ENCODE measurements at regions not wholly inside any gene's neighbourhood (a gene's known extent, or its start where the extent isn't known, plus 50 kb on each side); places are given as distances from the start of the nearest gene placed in this dataset.

DNA sequence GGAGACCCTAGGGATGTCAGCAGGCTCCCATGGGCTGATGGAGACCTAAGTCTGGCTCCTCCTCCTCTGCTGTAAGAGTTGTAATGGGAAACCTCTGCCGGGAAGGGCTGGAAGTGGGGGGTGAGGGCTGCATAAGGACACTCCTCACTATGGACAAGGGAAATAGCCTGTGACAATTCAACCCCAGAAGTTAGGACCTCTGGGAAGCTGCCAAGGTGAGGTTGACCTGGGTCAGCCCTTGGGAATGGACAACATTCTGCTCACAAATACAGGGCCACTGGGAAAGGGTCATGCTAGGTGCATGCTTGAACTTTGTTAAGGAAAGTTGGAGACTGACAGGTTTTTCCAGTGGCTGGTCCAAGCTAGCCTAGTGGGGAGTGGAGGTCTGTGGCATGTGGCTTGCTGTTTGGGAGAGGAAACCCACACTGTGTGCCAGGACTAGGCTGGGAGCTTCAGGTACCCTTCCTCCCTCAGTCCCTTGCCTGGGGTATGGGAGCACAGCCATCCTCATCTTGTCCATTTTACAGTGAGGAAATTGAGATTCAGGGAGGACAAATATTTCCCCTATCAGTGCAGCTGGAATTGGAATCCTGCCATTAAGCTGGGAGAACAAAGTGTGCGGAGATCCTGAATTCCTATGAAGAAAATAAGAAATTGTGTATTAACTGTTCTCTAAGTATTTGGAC, 190.4 kb downstream of the SALL1 start:
- no peak for DNase-seq (ENCODE audit: extremely low read depth, low read depth)
- TF ChIP-seq, protein P1, sequence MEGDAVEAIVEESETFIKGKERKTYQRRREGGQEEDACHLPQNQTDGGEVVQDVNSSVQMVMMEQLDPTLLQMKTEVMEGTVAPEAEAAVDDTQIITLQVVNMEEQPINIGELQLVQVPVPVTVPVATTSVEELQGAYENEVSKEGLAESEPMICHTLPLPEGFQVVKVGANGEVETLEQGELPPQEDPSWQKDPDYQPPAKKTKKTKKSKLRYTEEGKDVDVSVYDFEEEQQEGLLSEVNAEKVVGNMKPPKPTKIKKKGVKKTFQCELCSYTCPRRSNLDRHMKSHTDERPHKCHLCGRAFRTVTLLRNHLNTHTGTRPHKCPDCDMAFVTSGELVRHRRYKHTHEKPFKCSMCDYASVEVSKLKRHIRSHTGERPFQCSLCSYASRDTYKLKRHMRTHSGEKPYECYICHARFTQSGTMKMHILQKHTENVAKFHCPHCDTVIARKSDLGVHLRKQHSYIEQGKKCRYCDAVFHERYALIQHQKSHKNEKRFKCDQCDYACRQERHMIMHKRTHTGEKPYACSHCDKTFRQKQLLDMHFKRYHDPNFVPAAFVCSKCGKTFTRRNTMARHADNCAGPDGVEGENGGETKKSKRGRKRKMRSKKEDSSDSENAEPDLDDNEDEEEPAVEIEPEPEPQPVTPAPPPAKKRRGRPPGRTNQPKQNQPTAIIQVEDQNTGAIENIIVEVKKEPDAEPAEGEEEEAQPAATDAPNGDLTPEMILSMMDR (IDR thresholded peaks at IDR 0.05; ENCODE audit: low read depth, low read length, missing control alignments): no peak
- H3K4me3 ChIP-seq (replicated peaks; ENCODE audit: low read depth, low read length): no peak overlapping the region

DNA sequence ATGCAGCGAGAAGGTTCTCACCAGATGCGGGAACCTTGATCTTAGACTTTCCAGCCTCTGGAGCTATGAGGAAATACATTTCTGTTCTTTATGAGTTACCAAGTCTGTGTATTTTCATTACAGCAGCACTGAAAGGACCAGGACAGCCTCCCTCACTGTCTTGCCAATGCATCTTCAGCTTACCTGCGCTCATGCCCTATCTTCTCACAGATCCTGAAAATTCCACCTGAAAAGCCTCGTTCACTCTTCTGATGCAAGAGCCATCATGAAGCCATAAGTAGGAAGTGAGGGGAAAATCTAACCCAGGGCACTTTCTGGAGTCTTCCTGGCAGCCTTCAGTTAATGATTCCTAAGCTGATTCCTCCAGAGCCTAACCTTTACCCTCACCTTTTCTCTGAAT, 194.0 kb downstream of the SALL1 start:
- no peak for DNase-seq (ENCODE audit: extremely low read depth, low read depth)
- TF ChIP-seq, protein P1 (IDR thresholded peaks at IDR 0.05; ENCODE audit: low read depth, low read length, missing control alignments): no peak
- no peak overlapping the region for H3K4me3 ChIP-seq (replicated peaks; ENCODE audit: low read depth, low read length)

DNA sequence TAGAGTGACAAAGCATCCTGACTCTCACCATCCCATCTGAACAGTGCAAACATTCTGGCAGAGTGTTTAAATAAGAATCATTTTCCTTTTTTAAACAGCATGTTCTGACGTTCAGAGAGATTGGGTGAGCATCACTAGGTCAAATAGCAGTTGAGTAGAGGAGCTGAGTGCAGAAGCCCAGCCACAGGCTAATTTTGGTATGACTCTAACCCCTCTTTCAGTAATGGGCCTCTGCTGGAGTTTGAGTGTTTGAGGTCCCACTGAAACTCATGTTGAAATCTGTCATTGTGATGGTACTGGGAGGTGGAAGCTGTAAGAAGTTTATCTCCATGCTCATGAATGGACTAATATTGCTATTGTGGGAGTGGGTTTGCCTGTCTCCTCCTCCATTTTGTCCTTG, 194.4 kb downstream of the SALL1 start:
- DNase-seq (ENCODE audit: extremely low read depth, low read depth): no peak
- TF ChIP-seq, protein P1 (IDR thresholded peaks at IDR 0.05; ENCODE audit: low read depth, low read length, missing control alignments): no peak
- H3K4me3 ChIP-seq (replicated peaks; ENCODE audit: low read depth, low read length): no peak overlapping the region

DNA sequence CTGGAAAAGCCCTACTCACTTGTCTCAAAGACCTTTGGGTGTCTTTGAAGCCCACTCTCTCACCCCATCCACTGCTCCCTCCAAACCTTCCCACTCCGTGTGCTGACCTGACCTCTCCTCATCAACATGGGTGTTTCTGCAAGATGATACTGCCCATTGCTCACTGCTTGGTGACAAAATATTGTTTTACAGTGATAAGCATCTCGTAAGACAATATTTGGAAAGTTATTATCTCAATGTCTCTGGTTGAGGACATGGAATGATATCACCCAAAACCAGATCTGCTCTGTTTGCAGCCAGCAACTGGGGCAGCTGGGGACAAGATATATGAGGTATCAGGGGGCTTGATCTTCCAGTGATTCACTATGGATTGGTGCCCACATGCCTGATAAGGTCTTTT, 195.8 kb downstream of the SALL1 start:
- no peak for DNase-seq (ENCODE audit: extremely low read depth, low read depth)
- H3K4me3 ChIP-seq (replicated peaks; ENCODE audit: low read depth, low read length): no peak overlapping the region
- TF ChIP-seq, protein P1 (IDR thresholded peaks at IDR 0.05; ENCODE audit: low read depth, low read length, missing control alignments): no peak

DNA sequence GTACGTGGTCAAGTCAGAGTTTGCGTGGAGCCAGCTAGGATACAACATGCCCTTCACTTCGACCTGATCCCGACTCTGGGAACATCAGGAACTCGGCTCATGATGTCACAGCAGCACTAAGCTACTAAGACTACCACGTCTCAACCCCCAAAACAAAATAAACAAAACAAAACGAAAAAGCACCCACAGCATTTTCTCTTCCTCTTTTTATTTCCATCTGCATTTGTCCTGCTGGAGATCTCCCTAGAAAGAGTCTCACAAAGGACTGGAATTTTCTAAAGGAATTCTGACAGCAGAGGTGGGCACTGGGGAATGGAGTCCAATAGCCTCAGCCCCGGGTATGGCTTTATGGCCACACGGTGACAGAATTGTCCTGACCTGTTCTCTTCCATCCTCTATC, 196.6 kb downstream of the SALL1 start:
- no peak overlapping the region for H3K4me3 ChIP-seq (replicated peaks; ENCODE audit: low read depth, low read length)
- TF ChIP-seq, protein P1 (IDR thresholded peaks at IDR 0.05; ENCODE audit: low read depth, low read length, missing control alignments): no peak
- no peak for DNase-seq (ENCODE audit: extremely low read depth, low read depth)

DNA sequence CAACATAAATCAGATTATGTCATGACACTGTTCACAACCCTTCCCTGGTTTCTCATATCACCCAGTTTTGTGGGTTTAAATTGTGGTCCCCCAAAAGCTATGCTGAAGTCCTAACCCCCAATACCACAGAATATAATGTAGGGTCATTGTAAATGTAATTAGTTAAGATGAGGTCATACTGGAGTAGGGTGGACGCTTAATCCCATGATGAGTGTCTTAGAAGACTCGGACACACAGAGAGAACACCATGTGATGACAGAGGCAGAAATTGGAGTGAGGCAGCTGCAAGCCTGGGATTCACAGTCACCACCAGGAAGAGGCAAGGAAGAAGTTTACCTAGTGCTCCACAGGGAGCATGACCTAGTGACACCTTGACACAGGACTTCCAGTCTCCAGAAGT, 197.8 kb downstream of the SALL1 start:
- no peak overlapping the region for H3K4me3 ChIP-seq (replicated peaks; ENCODE audit: low read depth, low read length)
- DNase-seq (ENCODE audit: extremely low read depth, low read depth): no peak
- TF ChIP-seq, protein P1 (IDR thresholded peaks at IDR 0.05; ENCODE audit: low read depth, low read length, missing control alignments): no peak

DNA sequence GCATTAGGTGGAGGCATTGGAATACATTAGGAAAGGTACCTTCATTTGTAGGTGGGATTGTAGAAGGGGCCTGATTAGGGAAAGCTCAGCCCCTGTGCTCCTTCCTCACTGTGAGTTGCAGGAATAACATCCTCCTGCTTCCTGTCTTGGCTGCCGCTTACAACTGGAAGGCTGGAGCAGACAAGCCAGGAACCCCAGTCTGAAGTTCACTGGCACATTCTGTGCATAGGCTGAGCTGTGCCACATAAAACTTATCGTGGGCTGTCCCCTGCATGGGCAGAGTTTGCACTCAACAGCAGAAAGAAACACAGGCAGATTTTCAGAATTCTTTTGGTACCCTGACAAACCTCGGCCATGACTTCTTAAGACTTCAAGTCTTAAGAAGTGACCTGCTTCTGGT, 200.1 kb downstream of the SALL1 start:
- DNase-seq (ENCODE audit: extremely low read depth, low read depth): no peak
- TF ChIP-seq, protein P1 (IDR thresholded peaks at IDR 0.05; ENCODE audit: low read depth, low read length, missing control alignments): no peak
- H3K4me3 ChIP-seq (replicated peaks; ENCODE audit: low read depth, low read length): no peak overlapping the region
